ENCODE measurements at regions not wholly inside any gene's neighbourhood (a gene's known extent, or its start where the extent isn't known, plus 50 kb on each side); places are given as distances from the start of the nearest gene placed in this dataset.
"Not testable (repeated sequence)": the region's sequence is repeated elsewhere in the genome, so short reads cannot be mapped to it uniquely, and the experiment has no call there.

DNA sequence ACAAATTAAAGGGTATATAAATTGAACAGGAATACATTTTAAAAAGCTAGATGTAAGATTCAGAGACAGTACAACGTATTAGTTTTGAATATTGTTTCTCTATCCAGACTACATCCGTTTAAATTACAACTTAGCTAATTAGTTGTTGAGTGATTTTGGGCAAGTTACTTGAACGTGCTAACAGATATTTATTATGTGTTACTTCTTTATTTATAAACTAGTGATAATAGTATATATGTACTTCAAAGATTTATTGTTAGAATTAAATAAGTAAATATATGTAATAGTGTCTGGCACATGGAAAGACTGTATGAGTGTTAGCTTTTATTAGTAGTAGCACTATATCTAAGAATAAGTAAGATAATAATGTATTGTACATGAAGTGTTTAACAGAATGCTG, 92.0 kb upstream of the GBE1 start:
- DNase-seq (ENCODE audit: low spot score): no peak

DNA sequence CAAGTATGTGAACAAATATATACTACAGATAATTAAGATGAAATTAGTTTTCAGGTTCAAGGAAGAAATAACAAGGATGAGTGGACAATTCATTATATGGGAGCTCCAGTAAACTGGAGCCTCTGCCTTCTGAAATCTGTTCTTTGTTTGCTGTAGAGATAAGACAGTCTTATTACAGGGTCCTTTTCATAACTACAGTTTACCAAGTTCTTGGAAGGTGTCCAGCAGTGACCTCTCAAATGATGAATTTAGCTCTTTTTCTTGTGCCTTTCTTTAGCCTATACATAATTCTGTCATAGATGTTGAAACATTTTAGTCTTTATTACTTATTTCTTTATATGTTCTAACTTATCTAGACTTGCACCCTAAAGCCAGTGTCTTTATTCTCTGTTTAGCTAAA, 89.7 kb upstream of the GBE1 start:
- DNase-seq (ENCODE audit: low spot score): no peak

DNA sequence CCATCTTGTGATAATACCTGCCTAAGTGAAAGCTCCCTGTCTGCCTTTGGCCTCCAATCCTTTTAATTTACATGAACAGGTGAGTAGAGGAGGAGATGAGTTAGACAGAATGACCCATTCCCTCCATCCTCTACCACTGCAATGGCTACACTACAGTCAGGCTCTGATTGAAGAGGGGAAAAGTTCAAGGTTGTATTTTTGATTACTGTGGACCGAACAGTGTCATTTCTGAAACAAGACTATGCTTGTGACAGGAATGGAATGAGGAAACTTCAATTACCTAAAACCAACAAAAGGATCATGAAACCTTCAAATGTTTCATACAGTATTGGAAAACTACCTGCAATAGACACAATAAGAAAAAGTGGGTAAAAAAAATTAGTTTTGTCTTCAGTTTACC, 85.5 kb upstream of the GBE1 start:
- DNase-seq (ENCODE audit: low spot score): no peak

DNA sequence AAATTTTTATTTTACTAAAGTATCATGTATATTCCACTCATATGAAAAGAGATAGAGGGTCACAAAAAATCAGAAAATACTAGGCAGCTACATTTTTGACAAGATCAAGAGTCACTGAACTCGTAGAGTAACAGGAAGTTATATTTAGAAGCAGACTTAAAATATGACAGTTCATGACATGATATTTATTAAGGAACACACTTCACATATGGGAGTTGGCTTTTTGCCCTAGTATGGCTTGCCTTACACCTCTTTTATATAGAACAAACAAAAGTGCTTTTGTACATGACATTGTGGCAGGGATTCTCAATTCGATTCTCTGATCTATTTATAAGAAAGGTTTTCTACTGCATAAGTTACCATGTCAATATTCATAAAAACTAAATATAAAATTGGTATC, 80.1 kb upstream of the GBE1 start:
- DNase-seq (ENCODE audit: low spot score): no peak

DNA sequence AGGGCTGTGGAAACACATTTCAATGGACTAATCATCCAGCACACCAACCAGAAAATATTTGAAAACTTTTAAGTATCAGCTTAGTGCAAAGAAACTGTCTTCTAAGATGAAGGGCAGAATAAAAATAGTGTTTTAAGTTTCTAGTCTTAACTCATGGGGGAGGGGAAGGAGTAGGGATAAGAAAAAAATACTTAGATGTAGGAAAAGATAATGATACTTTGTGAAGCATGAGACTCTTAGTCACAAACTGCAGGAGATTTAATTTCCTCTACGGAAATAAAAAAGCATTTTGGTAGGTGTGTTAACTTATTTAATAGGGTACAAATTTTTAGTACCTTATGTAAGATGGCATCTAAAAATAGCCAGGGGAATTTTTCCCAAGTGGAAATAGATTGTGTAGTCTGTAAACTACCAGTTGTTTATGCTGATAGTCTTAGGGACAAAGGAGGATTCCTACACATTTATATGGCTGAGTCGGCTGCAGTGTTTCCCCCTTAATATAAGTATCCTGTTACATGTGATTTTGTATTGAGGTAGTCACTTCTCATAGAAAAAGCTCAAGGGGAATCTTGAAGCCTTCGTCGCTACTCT, 78.2 kb upstream of the GBE1 start:
- DNase-seq (ENCODE audit: low spot score): no peak

DNA sequence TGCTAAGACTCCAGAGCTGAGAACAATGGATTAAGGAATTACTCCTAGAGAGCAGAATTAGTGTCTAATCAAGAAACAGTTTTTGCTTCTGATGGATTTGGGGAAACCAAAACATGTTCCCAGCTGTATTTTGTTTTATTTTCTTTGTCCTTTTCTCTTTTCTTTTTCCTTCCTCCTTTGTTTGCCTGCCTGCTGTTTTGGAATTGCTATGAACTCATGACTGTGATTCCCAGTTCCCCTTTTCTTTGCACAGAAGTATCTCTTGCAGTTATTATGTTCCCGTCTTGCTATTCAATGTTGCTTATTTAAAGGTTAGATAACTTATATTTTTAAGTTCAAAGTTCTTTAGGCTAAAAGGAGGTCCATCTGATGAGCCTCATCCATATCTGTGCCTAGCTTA, 77.0 kb upstream of the GBE1 start:
- no peak for DNase-seq (ENCODE audit: low spot score)

DNA sequence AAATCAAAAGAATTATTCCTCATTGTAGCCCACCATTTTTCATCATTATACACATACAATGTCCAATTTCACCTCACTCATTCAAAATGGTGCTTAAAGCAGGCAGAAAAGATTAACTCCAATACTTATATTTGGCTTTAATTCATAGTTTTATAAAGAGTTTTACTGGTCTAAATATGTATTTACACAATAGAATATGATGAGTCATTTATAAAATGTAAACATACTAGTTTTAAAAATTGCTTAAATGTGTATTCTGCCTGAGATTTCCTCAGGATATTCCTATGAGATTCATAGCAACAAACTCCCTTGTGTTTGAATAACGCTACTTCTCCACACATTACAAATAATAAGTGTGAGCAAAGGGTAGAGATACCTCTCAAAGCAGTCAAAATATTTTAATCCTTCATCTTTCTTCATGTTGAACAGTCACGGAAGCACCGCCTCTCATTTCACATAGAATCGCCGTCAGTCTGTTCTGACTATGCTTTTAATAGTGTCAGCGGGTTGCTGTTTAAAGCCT, 75.7 kb upstream of the GBE1 start:
- no peak for DNase-seq (ENCODE audit: low spot score)

DNA sequence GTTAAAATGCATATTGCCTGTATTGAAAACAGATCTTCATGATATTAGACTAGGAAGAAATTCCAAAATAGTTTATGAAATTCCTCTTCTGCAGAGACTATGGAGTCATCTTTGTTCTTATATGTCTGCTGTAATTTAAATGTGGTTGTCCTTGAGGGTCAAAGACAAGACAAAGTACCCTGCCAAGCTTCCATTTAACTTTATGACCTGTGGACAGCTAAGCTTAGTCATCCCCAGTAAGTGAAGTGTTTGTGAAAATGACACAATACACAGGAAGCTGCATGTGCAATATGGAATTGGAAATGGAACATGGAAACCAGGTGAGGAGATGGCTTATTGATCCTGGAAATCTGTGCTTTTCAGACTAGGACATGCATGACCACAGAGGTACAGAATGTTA, 68.5 kb upstream of the GBE1 start:
- DNase-seq (ENCODE audit: low spot score): no peak

DNA sequence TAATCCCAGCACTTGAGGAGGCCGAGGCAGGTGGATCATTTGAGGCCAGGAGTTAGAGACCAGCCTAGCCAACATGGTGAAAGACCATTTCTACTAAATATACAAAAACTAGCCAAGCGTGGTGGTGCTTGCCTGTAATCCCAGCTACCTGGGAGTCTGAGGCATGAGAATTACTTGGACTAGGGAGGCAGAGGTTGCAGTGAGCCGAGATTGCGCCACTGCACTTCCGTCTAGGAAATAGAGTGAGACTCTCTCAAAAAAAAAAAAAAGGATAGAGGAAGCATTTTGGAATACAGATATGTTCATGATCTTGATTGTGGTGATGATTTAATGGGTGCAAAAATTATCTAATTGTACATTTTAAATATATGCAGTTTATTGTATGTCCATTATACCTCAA, 67.8 kb upstream of the GBE1 start:
- not testable (repeated sequence) for DNase-seq (ENCODE audit: low spot score)

DNA sequence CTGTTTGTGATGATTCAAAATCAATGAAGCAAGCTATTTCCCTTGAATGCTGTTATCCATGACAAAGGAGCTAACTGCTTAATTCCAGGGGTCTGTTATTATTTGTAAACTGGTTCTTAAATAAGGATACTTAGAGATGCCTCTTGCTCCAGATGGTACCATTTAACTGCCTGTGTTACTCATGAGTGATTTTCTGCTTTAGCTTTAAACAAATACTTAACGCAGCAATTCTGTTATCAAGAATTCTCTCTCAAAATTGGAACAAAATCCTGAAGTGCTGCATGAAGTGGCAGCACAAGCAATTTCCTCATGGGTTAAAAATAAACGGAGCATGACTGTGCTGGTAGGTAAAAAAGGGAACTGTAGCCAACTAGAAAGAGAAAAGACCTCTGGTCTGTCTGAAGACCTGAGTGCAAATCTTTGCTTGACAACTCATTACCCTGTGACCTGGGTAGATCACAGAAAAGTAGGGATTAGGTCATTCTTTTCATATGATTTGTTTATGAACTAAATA, 62.5 kb upstream of the GBE1 start:
- no peak for DNase-seq (ENCODE audit: low spot score)

DNA sequence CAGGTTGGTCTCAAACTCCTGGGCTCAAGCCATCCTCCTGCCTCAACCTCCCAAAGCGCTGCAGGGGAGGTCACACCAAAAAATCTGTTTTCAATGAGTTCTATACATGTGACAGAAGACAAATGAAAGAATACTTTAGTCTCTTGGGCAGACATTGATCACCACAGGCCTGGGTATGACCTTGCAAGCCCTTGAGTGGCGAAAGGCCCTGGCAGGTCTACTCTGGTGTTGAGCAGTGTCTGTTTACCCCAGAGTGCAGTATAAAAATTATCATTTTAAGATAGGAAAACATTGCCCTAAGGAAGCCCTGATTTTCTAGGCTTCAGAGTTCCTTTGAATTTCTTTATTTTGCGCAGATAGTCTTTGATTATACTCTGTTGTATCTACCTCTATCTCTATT, 61.6 kb upstream of the GBE1 start:
- no peak for DNase-seq (ENCODE audit: low spot score)

DNA sequence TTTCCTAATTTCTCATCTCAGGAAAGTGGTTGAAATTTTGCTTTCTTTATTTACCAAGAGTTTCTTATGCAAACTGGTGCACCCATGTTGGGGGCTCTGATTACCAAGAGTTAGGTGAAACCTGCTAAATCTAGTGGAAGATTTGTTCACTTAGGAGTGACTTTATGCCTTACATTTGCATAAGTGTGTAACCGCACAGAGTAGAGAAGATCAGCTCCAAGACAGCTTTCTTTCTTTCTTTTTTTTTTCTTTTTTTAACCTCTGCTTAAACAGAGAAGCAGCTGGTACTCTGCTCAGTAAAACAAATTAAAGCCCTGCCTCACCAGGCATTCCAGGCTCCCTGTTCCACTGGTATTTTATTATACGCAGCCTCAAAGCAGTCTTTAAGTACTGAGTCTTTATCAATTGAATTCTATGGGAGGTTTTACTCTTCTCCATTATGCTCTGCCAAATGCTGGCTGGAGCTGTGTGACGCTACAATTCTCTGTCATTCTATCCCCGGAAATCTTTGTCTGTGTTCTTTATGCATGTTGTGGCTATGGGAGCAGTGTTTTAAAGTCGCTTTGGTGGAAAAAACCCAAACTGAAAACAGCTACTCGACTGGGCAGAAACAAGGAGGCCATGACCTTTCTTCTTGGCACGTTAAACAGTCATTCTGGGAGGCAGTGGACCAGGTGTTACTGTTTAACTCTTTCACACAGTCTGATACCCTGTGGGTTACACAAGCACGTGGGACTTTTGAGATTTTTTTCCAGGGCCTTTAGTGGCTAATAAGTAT, 55.2 kb upstream of the GBE1 start:
- no peak for DNase-seq (ENCODE audit: low spot score)

DNA sequence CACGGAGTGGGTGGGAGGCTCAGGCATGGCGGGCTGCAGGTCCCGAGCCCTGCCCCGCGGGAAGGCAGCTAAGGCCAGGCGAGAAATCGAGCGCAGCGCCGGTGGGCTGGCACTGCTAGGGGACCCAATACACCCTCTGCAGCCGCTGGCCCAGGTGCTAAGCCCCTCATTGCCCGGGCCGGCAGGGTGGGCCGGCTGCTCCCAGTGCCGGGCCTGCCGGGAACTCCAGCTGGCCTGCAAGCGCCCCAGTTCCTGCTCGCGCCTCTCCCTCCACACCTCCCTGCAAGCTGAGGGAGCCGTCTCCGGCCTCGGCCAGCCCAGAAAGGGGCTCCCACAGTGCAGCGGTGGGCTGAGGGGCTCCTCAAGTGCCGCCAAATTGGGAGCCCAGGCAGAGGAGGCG, 50.7 kb upstream of the GBE1 start:
- DNase-seq (ENCODE audit: low spot score): not testable (repeated sequence)

All from hematopoietic multipotent progenitor cell treated with erythropoietin and hydrocortisone succinate and interleukin-3 and kit ligand, for 15 days (in vitro differentiated cells).